ENCODE measurements at regions not wholly inside any gene's neighbourhood (a gene's known extent, or its start where the extent isn't known, plus 50 kb on each side); places are given as distances from the start of the nearest gene placed in this dataset.
A peak's percentile ranks its signal among the peaks of the same experiment; 100 is the strongest.

DNA sequence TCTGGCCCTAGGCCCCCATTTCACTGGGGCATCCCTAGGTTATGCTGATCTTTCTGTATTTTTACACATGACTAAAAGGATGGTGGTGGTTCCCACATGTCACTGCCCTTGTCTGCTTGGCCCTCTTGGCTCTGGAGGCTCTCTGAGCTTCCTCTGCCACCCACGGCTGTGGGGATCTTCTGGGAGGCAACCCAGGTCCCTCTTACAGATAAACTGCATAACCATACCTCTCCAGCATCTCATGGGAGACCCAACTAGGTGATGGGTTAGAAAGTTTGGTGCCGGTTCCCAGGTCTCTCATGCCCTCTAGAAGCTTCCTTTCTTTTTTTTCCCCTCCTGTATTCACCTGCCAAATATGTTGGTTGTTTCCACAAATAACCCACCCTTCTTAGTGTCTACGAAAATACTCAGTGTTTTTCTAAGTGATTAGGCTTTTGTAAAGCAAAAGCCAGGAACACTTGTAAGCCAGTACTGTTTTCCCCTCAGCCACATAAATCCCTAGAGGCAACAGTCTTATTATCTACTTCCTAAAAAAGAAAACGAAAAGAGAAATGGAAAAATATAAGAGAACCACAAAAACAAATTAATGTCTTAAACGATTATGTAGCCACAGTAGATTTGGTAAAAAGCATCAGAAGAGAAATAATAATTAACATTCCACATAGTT lies 71.7 kb upstream of the SMLR1 start:
- H3K27me3 ChIP-seq, result no peaks in the 10 kb centered on the region
- H3K4me1 ChIP-seq, result no peaks in the 10 kb centered on the region
- intact Hi-C loops (cut with DNase I; ENCODE audit: low total_unique reads), result no loop called here
- no peaks in the 10 kb centered on the region for H3K36me3 ChIP-seq (ENCODE audit: low read depth, missing control alignments)
- no peak overlapping the region for H3K4me3 ChIP-seq
- H3K27ac ChIP-seq, result peak overlapping the region in 1 of 2 donors; percentile 29
- 54 to 57% methylated on average over 5 of the region's 5 CpGs for WGBS, 2 donors
- no peaks in the 10 kb centered on the region for H3K9me3 ChIP-seq
- TF ChIP-seq POLR2A (IDR thresholded peaks at IDR 0.05), result no peak
- no peak for DNase-seq

DNA sequence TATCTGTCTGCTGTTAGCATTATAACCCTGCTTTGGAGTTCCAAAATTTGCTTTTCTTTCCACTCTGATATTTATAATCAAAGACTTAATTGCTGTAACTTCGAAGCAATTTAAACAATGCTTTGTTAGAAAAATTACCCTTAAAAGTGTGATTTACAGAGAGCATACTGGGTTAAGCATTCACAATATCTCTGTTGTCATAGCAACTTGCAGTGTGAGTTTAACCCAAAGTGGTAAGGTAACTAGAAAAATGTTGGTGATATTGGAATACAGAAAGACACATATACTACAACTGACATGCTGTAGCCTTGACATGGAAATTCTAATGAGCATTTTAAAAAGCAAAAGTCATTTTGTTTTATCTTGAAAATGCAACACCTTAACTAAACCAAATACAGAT lies 70.4 kb upstream of the SMLR1 start:
- Histone ChIP-seq H3K4me1 (no peaks in the 10 kb centered on the region), H3K9me3 (no peaks in the 10 kb centered on the region), H3K27me3 (no peaks in the 10 kb centered on the region), H3K27ac (no peak overlapping the region), H3K4me3 (no peak overlapping the region), H3K36me3 (ENCODE audit: low read depth, missing control alignments) (no peaks in the 10 kb centered on the region)
- DNase-seq, result no peak
- 59 to 72% methylated on average over 1 of the region's 1 CpG for WGBS, 2 donors
- intact Hi-C loops (cut with DNase I; ENCODE audit: low total_unique reads), result no loop called here
- no peak for TF ChIP-seq POLR2A (IDR thresholded peaks at IDR 0.05)
- TF ChIP-seq, protein P1, sequence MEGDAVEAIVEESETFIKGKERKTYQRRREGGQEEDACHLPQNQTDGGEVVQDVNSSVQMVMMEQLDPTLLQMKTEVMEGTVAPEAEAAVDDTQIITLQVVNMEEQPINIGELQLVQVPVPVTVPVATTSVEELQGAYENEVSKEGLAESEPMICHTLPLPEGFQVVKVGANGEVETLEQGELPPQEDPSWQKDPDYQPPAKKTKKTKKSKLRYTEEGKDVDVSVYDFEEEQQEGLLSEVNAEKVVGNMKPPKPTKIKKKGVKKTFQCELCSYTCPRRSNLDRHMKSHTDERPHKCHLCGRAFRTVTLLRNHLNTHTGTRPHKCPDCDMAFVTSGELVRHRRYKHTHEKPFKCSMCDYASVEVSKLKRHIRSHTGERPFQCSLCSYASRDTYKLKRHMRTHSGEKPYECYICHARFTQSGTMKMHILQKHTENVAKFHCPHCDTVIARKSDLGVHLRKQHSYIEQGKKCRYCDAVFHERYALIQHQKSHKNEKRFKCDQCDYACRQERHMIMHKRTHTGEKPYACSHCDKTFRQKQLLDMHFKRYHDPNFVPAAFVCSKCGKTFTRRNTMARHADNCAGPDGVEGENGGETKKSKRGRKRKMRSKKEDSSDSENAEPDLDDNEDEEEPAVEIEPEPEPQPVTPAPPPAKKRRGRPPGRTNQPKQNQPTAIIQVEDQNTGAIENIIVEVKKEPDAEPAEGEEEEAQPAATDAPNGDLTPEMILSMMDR (IDR thresholded peaks at IDR 0.05), result no peak

DNA sequence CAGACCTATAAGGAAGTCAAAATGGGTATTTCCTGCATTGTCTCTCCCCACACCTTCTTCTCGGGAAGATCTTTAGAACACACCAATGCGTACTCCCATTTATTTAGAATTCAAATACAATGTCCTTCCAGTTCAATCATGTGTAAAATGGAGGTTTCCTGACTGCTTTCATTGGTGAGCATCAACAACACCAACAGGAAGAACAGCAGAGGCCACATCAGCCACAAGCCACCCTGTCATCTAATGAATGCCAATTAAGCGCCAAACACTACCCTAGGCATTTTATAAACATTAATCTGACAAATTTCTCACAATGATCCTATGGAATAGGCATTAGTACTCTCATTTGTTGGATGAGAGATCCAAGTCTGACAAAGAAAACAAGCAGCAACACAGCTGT lies 68.4 kb upstream of the SMLR1 start:
- DNase-seq, result no peak
- TF ChIP-seq, protein P1 (IDR thresholded peaks at IDR 0.05), result no peak
- no peak for TF ChIP-seq POLR2A (IDR thresholded peaks at IDR 0.05)
- no peaks in the 10 kb centered on the region for H3K27me3 ChIP-seq
- WGBS, 2 donors, result 82 to 93% methylated on average over 3 of the region's 3 CpGs
- no peaks in the 10 kb centered on the region for H3K4me1 ChIP-seq
- H3K4me3 ChIP-seq, result no peak overlapping the region
- H3K9me3 ChIP-seq, result no peaks in the 10 kb centered on the region
- no peaks in the 10 kb centered on the region for H3K36me3 ChIP-seq (ENCODE audit: low read depth, missing control alignments)
- no peak overlapping the region for H3K27ac ChIP-seq
- intact Hi-C loops (cut with DNase I; ENCODE audit: low total_unique reads), result no loop called here

DNA sequence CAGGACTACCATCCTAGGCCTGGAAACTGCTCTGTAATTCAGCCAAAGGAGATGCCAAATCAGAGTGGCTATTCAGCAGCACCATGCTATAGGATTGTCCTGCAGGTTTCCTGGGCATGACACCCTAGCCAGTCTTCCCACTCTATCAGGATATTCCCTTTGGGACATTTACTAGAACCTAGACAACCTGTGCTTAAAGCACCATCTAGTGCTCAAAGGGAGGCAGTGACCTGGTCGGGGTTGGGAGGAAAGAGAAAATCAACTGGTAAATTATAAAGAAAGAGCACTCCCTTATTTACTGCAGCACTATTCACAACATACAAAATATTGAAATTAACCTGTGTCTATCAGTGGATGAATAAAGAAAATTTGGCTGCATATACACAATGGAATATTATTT lies 67.2 kb upstream of the SMLR1 start:
- Histone ChIP-seq H3K36me3 (ENCODE audit: low read depth, missing control alignments) (no peaks in the 10 kb centered on the region), H3K9me3 (no peaks in the 10 kb centered on the region), H3K4me1 (no peaks in the 10 kb centered on the region), H3K27me3 (no peaks in the 10 kb centered on the region), H3K4me3 (no peak overlapping the region), H3K27ac (no peak overlapping the region)
- intact Hi-C loops (cut with DNase I; ENCODE audit: low total_unique reads), result no loop called here
- 69 to 71% methylated on average over 1 of the region's 1 CpG for WGBS, 2 donors
- peak; percentile 23 for DNase-seq
- TF ChIP-seq POLR2A (IDR thresholded peaks at IDR 0.05), result no peak
- TF ChIP-seq, protein P1 (IDR thresholded peaks at IDR 0.05), result peak in 1 of 3 experiments; percentile 40

DNA sequence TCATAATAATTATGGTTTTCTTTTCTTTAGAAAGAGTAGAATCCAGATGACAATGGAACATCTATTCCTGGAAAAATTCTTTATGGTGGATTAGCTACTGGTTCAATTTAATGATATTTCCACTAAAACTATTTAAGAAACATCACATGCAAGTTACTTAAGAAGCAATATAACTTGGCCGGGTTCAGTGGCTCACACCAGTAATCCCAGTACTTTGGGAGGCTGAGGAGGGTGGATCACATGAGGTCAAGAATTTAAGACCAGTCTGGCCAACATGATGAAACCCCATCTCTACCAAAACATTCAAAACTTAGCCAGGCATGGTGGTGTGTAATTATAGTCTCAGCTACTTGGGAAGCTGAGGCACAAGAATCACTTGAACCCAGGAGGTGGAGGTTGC lies 65.9 kb upstream of the SMLR1 start:
- Histone ChIP-seq H3K4me1 (no peaks in the 10 kb centered on the region), H3K27me3 (no peaks in the 10 kb centered on the region), H3K4me3 (no peak overlapping the region), H3K36me3 (ENCODE audit: low read depth, missing control alignments) (no peaks in the 10 kb centered on the region), H3K27ac (no peak overlapping the region), H3K9me3 (no peaks in the 10 kb centered on the region)
- DNase-seq, result no peak
- 94 to 100% methylated on average over 1 of the region's 1 CpG for WGBS, 2 donors
- no peak for TF ChIP-seq POLR2A (IDR thresholded peaks at IDR 0.05)
- TF ChIP-seq, protein P1 (IDR thresholded peaks at IDR 0.05), result no peak
- intact Hi-C loops (cut with DNase I; ENCODE audit: low total_unique reads), result no loop called here
